ENCODE measurements at regions not wholly inside any gene's neighbourhood (a gene's known extent, or its start where the extent isn't known, plus 50 kb on each side); places are given as distances from the start of the nearest gene placed in this dataset.

- Mint-ChIP-seq H3K4me3 (no peak overlapping the region), H3K36me3 (ENCODE audit: low read depth) (no peaks in the 10 kb centered on the region), H3K4me1 (no peaks in the 10 kb centered on the region), H3K9me3 (peaks cover 2% of the 10 kb centered on the region), H3K27me3 (no peaks in the 10 kb centered on the region), H3K27ac (no peak overlapping the region)
- ChIA-PET CTCF (no interaction called here), POLR2A (no interaction called here)
- intact Hi-C loops (cut with micrococcal nuclease) = no loop called here
- TF ChIP-seq CTCF (IDR thresholded peaks at IDR 0.05) = no peak
- no peak for DNase-seq
- ATAC-seq (ENCODE audit: low read depth) = no peak
Observed at GRCh38 chr3:67737906-67738865, 83.8 kb upstream of the SUCLG2 start.

GRCh38 chr3:67737140-67737539 is 82.7 kb upstream of the SUCLG2 start:
- peaks cover 2% of the 10 kb centered on the region for H3K9me3 Mint-ChIP-seq
- H3K27ac Mint-ChIP-seq = no peak overlapping the region
- no peak overlapping the region for H3K4me3 Mint-ChIP-seq
- H3K4me1 Mint-ChIP-seq = no peaks in the 10 kb centered on the region
- CTCF ChIA-PET = no interaction called here
- DNase-seq (no peak), ATAC-seq (ENCODE audit: low read depth) (no peak)
- no peaks in the 10 kb centered on the region for H3K27me3 Mint-ChIP-seq
- POLR2A ChIA-PET = no interaction called here
- no peak for TF ChIP-seq CTCF (IDR thresholded peaks at IDR 0.05)
- H3K36me3 Mint-ChIP-seq (ENCODE audit: low read depth) = no peaks in the 10 kb centered on the region
- intact Hi-C loops (cut with micrococcal nuclease) = no loop called here

- no peaks in the 10 kb centered on the region for H3K36me3 Mint-ChIP-seq (ENCODE audit: low read depth)
- no peak for TF ChIP-seq CTCF (IDR thresholded peaks at IDR 0.05)
- ATAC-seq (ENCODE audit: low read depth) (no peak), DNase-seq (no peak)
- no peaks in the 10 kb centered on the region for H3K27me3 Mint-ChIP-seq
- H3K4me1 Mint-ChIP-seq = no peaks in the 10 kb centered on the region
- intact Hi-C loops (cut with micrococcal nuclease) = no loop called here
- no peak overlapping the region for H3K27ac Mint-ChIP-seq
- H3K9me3 Mint-ChIP-seq = peaks cover 2% of the 10 kb centered on the region
- H3K4me3 Mint-ChIP-seq = no peak overlapping the region
- ChIA-PET POLR2A (no interaction called here), CTCF (no interaction called here)
Observed at GRCh38 chr3:67733269-67733950, 79.0 kb upstream of the SUCLG2 start.

- Mint-ChIP-seq H3K4me1 (no peaks in the 10 kb centered on the region), H3K27ac (no peak overlapping the region), H3K9me3 (peaks cover 5% of the 10 kb centered on the region), H3K36me3 (ENCODE audit: low read depth) (no peaks in the 10 kb centered on the region), H3K27me3 (no peaks in the 10 kb centered on the region), H3K4me3 (no peak overlapping the region)
- ATAC-seq (ENCODE audit: low read depth) (no peak), DNase-seq (no peak)
- POLR2A ChIA-PET = no interaction called here
- TF ChIP-seq CTCF (IDR thresholded peaks at IDR 0.05) = no peak
- intact Hi-C loops (cut with micrococcal nuclease) = no loop called here
- CTCF ChIA-PET = no interaction called here
Observed at GRCh38 chr3:67724434-67724833, 70.0 kb upstream of the SUCLG2 start.

- TF ChIP-seq CTCF (IDR thresholded peaks at IDR 0.05) = no peak
- Mint-ChIP-seq H3K4me3 (no peak overlapping the region), H3K4me1 (no peaks in the 10 kb centered on the region), H3K27me3 (no peaks in the 10 kb centered on the region), H3K36me3 (ENCODE audit: low read depth) (no peaks in the 10 kb centered on the region), H3K9me3 (peaks cover 5% of the 10 kb centered on the region), H3K27ac (no peak overlapping the region)
- intact Hi-C loops (cut with micrococcal nuclease) = no loop called here
- POLR2A ChIA-PET = no interaction called here
- DNase-seq (no peak), ATAC-seq (ENCODE audit: low read depth) (no peak)
- CTCF ChIA-PET = no interaction called here
Observed at GRCh38 chr3:67723863-67724262, 69.5 kb upstream of the SUCLG2 start.
